A549 (cell line): ENCODE measurements at regions not wholly inside any gene's neighbourhood (a gene's known extent, or its start where the extent isn't known, plus 50 kb on each side); places are given as distances from the start of the nearest gene placed in this dataset.

Source experiments
- ATAC-seq, 2 experiments: fragments of 200-7000 bp in 1 of 2; fragments of >200 bp in 1 of 2; cut with Nextera tagmentation in 1 of 2; cut with Tn5 transposase in 1 of 2; 3 replicates each; pipeline versions ENCODE4 v1.8.0 to v1.9.1; 2018 to 2020; ENCODE audit warnings: mild to moderate bottlenecking in 1 of 2, moderate library complexity in 1 of 2
- CTCF ChIA-PET: fragments of 300-600 bp; sonication (Branson Sonifier 250); formaldehyde crosslinking; extraction: SDS; loops from one replicate; lab custom pipeline; 2021; ENCODE audit warnings: antibody characterized with exemption, inconsistent platforms; lab: Yijun Ruan, JAX
- POLR2A ChIA-PET: fragments of 350-600 bp; formaldehyde crosslinking; extraction: SDS; loops from one replicate; lab custom pipeline; 2021; ENCODE audit warnings: antibody characterized with exemption, inconsistent platforms; lab: Yijun Ruan, JAX
- DNase-seq, 2 experiments: peaks; one replicate each; pipeline versions ENCODE4 v3.0.0 to v3.0.0-alpha.2; 2011 to 2016; ENCODE audit warnings: low read depth in 1 of 2, low spot score in 1 of 2
- FAIRE-seq: peaks from 2 replicates; lab custom pipeline; 2011; peaks lifted over from hg19 to GRCh38; lab: Jason Lieb, UNC
- H3K27ac ChIP-seq, 2 experiments: fragments of >200 bp; sonication (Bioruptor Twin); formaldehyde crosslinking; 3 replicates each; pipeline ENCODE4 v1.5.1; 2016 to 2017
- H3K4me1 ChIP-seq: fragments of >200 bp; sonication (Bioruptor Twin); formaldehyde crosslinking; 3 replicates; pipeline ENCODE4 v1.6.1; 2016
- H3K4me2 ChIP-seq: fragments of >200 bp; sonication (Bioruptor Twin); formaldehyde crosslinking; 3 replicates; pipeline ENCODE4 v1.6.1; 2016
- H3K4me3 ChIP-seq: fragments of >200 bp; sonication (Bioruptor Twin); formaldehyde crosslinking; 3 replicates; pipeline ENCODE4 v1.5.1; 2016
- H3K9me3 ChIP-seq: fragments of >200 bp; sonication (Bioruptor Twin); formaldehyde crosslinking; 3 replicates; pipeline ENCODE4 v1.6.1; 2016
- ATOH8 ChIP-seq: fragments of 250-450 bp; sonication (Bioruptor Pico); IDR thresholded peaks from 2 replicates; pipeline ENCODE4 v1.5.0; 2020; ENCODE audit warnings: low read depth, mild to moderate bottlenecking, moderate library complexity
- CHD4 ChIP-seq: fragments of 200-600 bp; sonication (generic); IDR thresholded peaks from 2 replicates; pipeline ENCODE4 v1.6.1; 2016; ENCODE audit warnings: antibody characterized with exemption, mild to moderate bottlenecking, borderline replicate concordance
- CTCF ChIP-seq: fragments of >200 bp; sonication (Bioruptor Twin); formaldehyde crosslinking; IDR thresholded peaks from 3 replicates; pipeline ENCODE4 v1.5.1; 2016
- E2F6 ChIP-seq: IDR thresholded peaks from 2 replicates; pipeline ENCODE4 v1.6.1; 2012; ENCODE audit warnings: low read depth, borderline replicate concordance
- ESRRA ChIP-seq: fragments of 150-350 bp; IDR thresholded peaks from 2 replicates; pipeline ENCODE4 v1.6.1; 2014; ENCODE audit warnings: mild to moderate bottlenecking, low read length, borderline replicate concordance
- FOSL2 ChIP-seq, 2 experiments: fragments of 450-650 bp in 1 of 2; fragments of >200 bp in 1 of 2; sonication (Bioruptor Twin) in 1 of 2; formaldehyde crosslinking; IDR thresholded peaks; 2 replicates each; pipeline versions ENCODE4 v1.5.0 to v1.6.1; 2016 to 2020; ENCODE audit warnings: mild to moderate bottlenecking in 1 of 2, moderate library complexity in 1 of 2
- GATA3 ChIP-seq: IDR thresholded peaks from 2 replicates; pipeline ENCODE4 v1.6.1; 2012; ENCODE audit warnings: borderline replicate concordance
- HEYL ChIP-seq: fragments of 250-450 bp; sonication (Bioruptor Pico); IDR thresholded peaks from 2 replicates; pipeline ENCODE4 v1.8.0; 2021; ENCODE audit warnings: mild to moderate bottlenecking, moderate library complexity
- HOXA7 ChIP-seq: fragments of 250-450 bp; sonication (Bioruptor Pico); IDR thresholded peaks from 2 replicates; pipeline ENCODE4 v1.5.0; 2020; ENCODE audit warnings: mild to moderate bottlenecking, moderate library complexity
- HOXB13 ChIP-seq: fragments of 250-450 bp; sonication (Bioruptor Pico); IDR thresholded peaks from 2 replicates; pipeline ENCODE4 v1.5.0; 2020; ENCODE audit warnings: low read depth, mild to moderate bottlenecking, moderate library complexity
- JUN ChIP-seq, 2 experiments: fragments of >200 bp; sonication (Bioruptor Twin); formaldehyde crosslinking; IDR thresholded peaks; 2 replicates in 1 of 2; 3 replicates in 1 of 2; pipeline ENCODE4 v1.6.1; 2016 to 2017
- MAFK ChIP-seq: fragments of 450-650 bp; IDR thresholded peaks from 2 replicates; pipeline ENCODE4 v1.6.1; 2014; ENCODE audit not compliant: partially characterized antibody
- MAX ChIP-seq: IDR thresholded peaks from 2 replicates; pipeline ENCODE4 v1.6.1; 2012
- MYC ChIP-seq: IDR thresholded peaks from 2 replicates; pipeline ENCODE4 v1.6.1; 2012; ENCODE audit warnings: mild to moderate bottlenecking, inconsistent platforms, low read length, improper control_type of control experiment, borderline replicate concordance
- NPAS2 ChIP-seq: fragments of 250-450 bp; sonication (Bioruptor Pico); IDR thresholded peaks from 2 replicates; pipeline ENCODE4 v1.8.0; 2022; ENCODE audit warnings: mild to moderate bottlenecking, moderate library complexity, borderline replicate concordance
- PBX3 ChIP-seq: IDR thresholded peaks from 2 replicates; pipeline ENCODE4 v1.6.1; 2012
- POLR2AphosphoS2 ChIP-seq: conservative IDR thresholded peaks from 2 replicates; pipeline ENCODE4 v1.6.1; 2012; ENCODE audit warnings: low read length, improper control_type of control experiment, inconsistent platforms
- RARB ChIP-seq: fragments of 250-450 bp; sonication (Bioruptor Pico); IDR thresholded peaks from 2 replicates; pipeline ENCODE4 v1.8.0; 2021; ENCODE audit warnings: mild to moderate bottlenecking, moderate library complexity
- RCOR1 ChIP-seq: fragments of 150-350 bp; IDR thresholded peaks from 2 replicates; pipeline ENCODE4 v1.6.1; 2014; ENCODE audit warnings: antibody characterized with exemption, low read length, low read depth
- RNF2 ChIP-seq: fragments of 200-600 bp; sonication (generic); IDR thresholded peaks from 2 replicates; pipeline ENCODE4 v1.6.1; 2016; ENCODE audit warnings: low read depth, mild to moderate bottlenecking, antibody characterized with exemption, moderate library complexity, borderline replicate concordance
- SMC3 ChIP-seq: fragments of >200 bp; sonication (Bioruptor Twin); formaldehyde crosslinking; IDR thresholded peaks from 3 replicates; pipeline ENCODE4 v1.6.1; 2018; ENCODE audit warnings: inconsistent platforms
- SREBF2 ChIP-seq: fragments of 450-650 bp; IDR thresholded peaks from 2 replicates; pipeline ENCODE4 v1.6.1; 2014; ENCODE audit warnings: mild to moderate bottlenecking, moderate library complexity
- TFCP2L1 ChIP-seq: fragments of 250-450 bp; sonication (Bioruptor Pico); IDR thresholded peaks from 2 replicates; pipeline ENCODE4 v1.5.0; 2021; ENCODE audit warnings: mild to moderate bottlenecking
- USF2 ChIP-seq: fragments of 450-650 bp; IDR thresholded peaks from 2 replicates; pipeline ENCODE4 v1.6.1; 2014; ENCODE audit warnings: antibody characterized with exemption
- ZFP36 ChIP-seq: fragments of 450-650 bp; IDR thresholded peaks from 2 replicates; pipeline ENCODE4 v1.6.1; 2014; ENCODE audit warnings: borderline replicate concordance; ENCODE audit not compliant: partially characterized antibody
- ZNF302 ChIP-seq: fragments of 250-450 bp; sonication (Bioruptor Pico); IDR thresholded peaks from 2 replicates; pipeline ENCODE4 v1.9.0; 2021; ENCODE audit warnings: inconsistent platforms, mild to moderate bottlenecking, moderate library complexity
- WGBS: methylation state at CpG from one replicate; pipeline ENCODE4 v1.1.6; 2017; ENCODE audit errors: missing lambda C conversion rate; 5-methylcytosine and 5-hydroxymethylcytosine counted together

GRCh38 chr9:29043072-29043471 is 1469.8 kb upstream of the C9orf72 start:
- FAIRE-seq (no peak), ATAC-seq (no peak)
- ChIA-PET CTCF (no interaction called here), POLR2A (no interaction called here)
- Histone ChIP-seq H3K4me3 (no peak overlapping the region), H3K9me3 (no peaks in the 10 kb centered on the region), H3K4me2 (no peak overlapping the region)
- TF ChIP-seq TFCP2L1 (CRISPR knock-in tag) (no peak), MAFK (peak; percentile 86)
- TF ChIP-seq, all 56 proteins: peak for 1
- Histone ChIP-seq H3K27ac (no peak overlapping the region), H3K4me1 (peaks cover 6% of the 10 kb centered on the region; the same call in 2 of the 3 replicates)
- 22% methylated on average over 1 of the region's 1 CpG for WGBS
- no peak for DNase-seq

GRCh38 chr9:29044959-29045358 is 1471.7 kb upstream of the C9orf72 start:
- peak; percentile 18 for FAIRE-seq
- DNase-seq = peak; percentile 9 to 19
- CTCF ChIA-PET = no interaction called here
- ATAC-seq = no peak
- Histone ChIP-seq H3K4me1 (no peaks in the 10 kb centered on the region), H3K4me2 (no peak overlapping the region), H3K9me3 (no peaks in the 10 kb centered on the region), H3K4me3 (no peak overlapping the region), H3K27ac (no peak overlapping the region)
- TF ChIP-seq FOSL2 (IDR thresholded peaks at IDR 0.05) (no peak), FOSL2 (CRISPR knock-in tag; IDR thresholded peaks at IDR 0.05) (peak; percentile 26; the same call in 1 of the 2 replicates), ATOH8 (CRISPR knock-in tag) (no peak)
- 87% methylated on average over 2 of the region's 2 CpGs for WGBS
- POLR2A ChIA-PET = no interaction called here

- H3K4me2 ChIP-seq = no peak overlapping the region
- H3K9me3 ChIP-seq = no peaks in the 10 kb centered on the region
- no peak for DNase-seq
- H3K4me3 ChIP-seq = no peak overlapping the region
- TF ChIP-seq RNF2 (peak; percentile 70; the same call in 1 of the 2 replicates), E2F6 (no peak), ESRRA (no peak), MAX (no peak), ZNF302 (no peak), RCOR1 (no peak), SREBF2 (no peak), ZFP36 (no peak), HEYL (CRISPR knock-in tag) (no peak)
- no peak overlapping the region for H3K27ac ChIP-seq
- CTCF ChIA-PET = no interaction called here
- POLR2A ChIA-PET = no interaction called here
- H3K4me1 ChIP-seq = no peaks in the 10 kb centered on the region
- no peak for ATAC-seq
- 10% methylated on average over 1 of the region's 1 CpG for WGBS
- FAIRE-seq = no peak
Observed at GRCh38 chr9:29060041-29060440, 1486.8 kb upstream of the C9orf72 start.

- no peaks in the 10 kb centered on the region for H3K9me3 ChIP-seq
- DNase-seq = no peak
- WGBS = 36% methylated on average over 1 of the region's 1 CpG
- H3K4me2 ChIP-seq = no peak overlapping the region
- H3K4me1 ChIP-seq = no peaks in the 10 kb centered on the region
- no peak overlapping the region for H3K27ac ChIP-seq
- no peak for ATAC-seq
- POLR2A ChIA-PET = no interaction called here
- CTCF ChIA-PET = interaction anchor here (0.6 kb wide), 1 partner anchor 308 kb away, joined by 3 read pairs; no protein-coding TSS in a partner anchor
- no peak for FAIRE-seq
- H3K4me3 ChIP-seq = no peak overlapping the region
- TF ChIP-seq NPAS2 (CRISPR knock-in tag) (no peak), RARB (CRISPR knock-in tag) (no peak), POLR2AphosphoS2 (no peak), TFCP2L1 (CRISPR knock-in tag) (no peak), GATA3 (no peak), CHD4 (no peak), HOXB13 (CRISPR knock-in tag) (no peak), HOXA7 (no peak), PBX3 (no peak), SMC3 (no peak), MAX (no peak), JUN (IDR thresholded peaks at IDR 0.05) (no peak), CTCF (no peak), USF2 (no peak), MYC (no peak)
Observed at GRCh38 chr9:29062446-29062845, 1489.2 kb upstream of the C9orf72 start.
